ENCODE measurements at regions not wholly inside any gene's neighbourhood (a gene's known extent, or its start where the extent isn't known, plus 50 kb on each side); places are given as distances from the start of the nearest gene placed in this dataset.

- peaks cover 5% of the 10 kb centered on the region; the same call in 1 of the 2 replicates for H3K9me3 ChIP-seq (ENCODE audit: insufficient read depth, low read length)
- no peak overlapping the region for H2AFZ ChIP-seq (ENCODE audit: low read depth, low read length)
- H3K9ac ChIP-seq (ENCODE audit: low read length) = no peak overlapping the region
- no peaks in the 10 kb centered on the region for H4K20me1 ChIP-seq (ENCODE audit: insufficient read depth, low read length)
- TF ChIP-seq CTCF (IDR thresholded peaks at IDR 0.05; ENCODE audit: low read depth, low read length) = no peak
- TF ChIP-seq EZH2phosphoT487 (IDR thresholded peaks at IDR 0.05; ENCODE audit: low read depth) = no peak
- H3K36me3 ChIP-seq (replicated peaks; ENCODE audit: low read depth, low read length) = peaks cover 3% of the 10 kb centered on the region
- H3K79me2 ChIP-seq (ENCODE audit: low read length) = no peaks in the 10 kb centered on the region
- H3K27ac ChIP-seq (ENCODE audit: low read length) = no peak overlapping the region
- H3K4me1 ChIP-seq (ENCODE audit: low read length) = peaks cover 19% of the 10 kb centered on the region
- no peak overlapping the region for H3K4me3 ChIP-seq (ENCODE audit: low read length)
- H3K4me2 ChIP-seq (ENCODE audit: low read length) = no peak overlapping the region
- H3K27me3 ChIP-seq (ENCODE audit: low read depth, low read length) = no peaks in the 10 kb centered on the region
These were observed 469.3 kb upstream of the MEX3C start for GRCh38 chr18:51666763-51667191.

- Histone ChIP-seq H3K4me3 (ENCODE audit: low read length) (peak overlapping the region; percentile 61), H3K79me2 (ENCODE audit: low read length) (no peaks in the 10 kb centered on the region), H4K20me1 (ENCODE audit: insufficient read depth, low read length) (no peaks in the 10 kb centered on the region), H3K9me3 (ENCODE audit: insufficient read depth, low read length) (peaks cover 5% of the 10 kb centered on the region; the same call in 1 of the 2 replicates), H3K27me3 (ENCODE audit: low read depth, low read length) (no peaks in the 10 kb centered on the region), H3K36me3 (replicated peaks; ENCODE audit: low read depth, low read length) (peaks cover 3% of the 10 kb centered on the region), H3K9ac (ENCODE audit: low read length) (peak overlapping the region; percentile 49), H3K4me2 (ENCODE audit: low read length) (peak overlapping the region; percentile 59), H3K27ac (ENCODE audit: low read length) (peak overlapping the region; percentile 9), H3K4me1 (ENCODE audit: low read length) (peaks cover 19% of the 10 kb centered on the region), H2AFZ (ENCODE audit: low read depth, low read length) (peak overlapping the region; percentile 52)
- TF ChIP-seq EZH2phosphoT487 (IDR thresholded peaks at IDR 0.05; ENCODE audit: low read depth) (no peak), CTCF (IDR thresholded peaks at IDR 0.05; ENCODE audit: low read depth, low read length) (peak; percentile 97)
These were observed 470.6 kb upstream of the MEX3C start for GRCh38 chr18:51668101-51668500.

GRCh38 chr18:51668607-51669006 is 471.1 kb upstream of the MEX3C start:
- H3K9me3 ChIP-seq (ENCODE audit: insufficient read depth, low read length) = peaks cover 5% of the 10 kb centered on the region; the same call in 1 of the 2 replicates
- H3K4me2 ChIP-seq (ENCODE audit: low read length) = peak overlapping the region; percentile 59
- no peaks in the 10 kb centered on the region for H3K79me2 ChIP-seq (ENCODE audit: low read length)
- peaks cover 19% of the 10 kb centered on the region for H3K4me1 ChIP-seq (ENCODE audit: low read length)
- H2AFZ ChIP-seq (ENCODE audit: low read depth, low read length) = peak overlapping the region; percentile 52
- TF ChIP-seq EZH2phosphoT487 (IDR thresholded peaks at IDR 0.05; ENCODE audit: low read depth) (no peak), CTCF (IDR thresholded peaks at IDR 0.05; ENCODE audit: low read depth, low read length) (peak; percentile 73)
- no peaks in the 10 kb centered on the region for H4K20me1 ChIP-seq (ENCODE audit: insufficient read depth, low read length)
- H3K4me3 ChIP-seq (ENCODE audit: low read length) = peak overlapping the region; percentile 61
- H3K9ac ChIP-seq (ENCODE audit: low read length) = peak overlapping the region; percentile 49
- peak overlapping the region; percentile 9 for H3K27ac ChIP-seq (ENCODE audit: low read length)
- peaks cover 3% of the 10 kb centered on the region for H3K36me3 ChIP-seq (replicated peaks; ENCODE audit: low read depth, low read length)
- H3K27me3 ChIP-seq (ENCODE audit: low read depth, low read length) = no peaks in the 10 kb centered on the region

GRCh38 chr18:51686590-51686989 is 489.1 kb upstream of the MEX3C start:
- Histone ChIP-seq H4K20me1 (ENCODE audit: insufficient read depth, low read length) (no peaks in the 10 kb centered on the region), H3K27me3 (ENCODE audit: low read depth, low read length) (no peaks in the 10 kb centered on the region), H3K9ac (ENCODE audit: low read length) (no peak overlapping the region), H3K4me3 (ENCODE audit: low read length) (no peak overlapping the region), H3K79me2 (ENCODE audit: low read length) (no peaks in the 10 kb centered on the region), H3K4me2 (ENCODE audit: low read length) (no peak overlapping the region), H2AFZ (ENCODE audit: low read depth, low read length) (no peak overlapping the region), H3K36me3 (replicated peaks; ENCODE audit: low read depth, low read length) (peaks cover 11% of the 10 kb centered on the region), H3K27ac (ENCODE audit: low read length) (no peak overlapping the region), H3K4me1 (ENCODE audit: low read length) (peaks cover 15% of the 10 kb centered on the region), H3K9me3 (ENCODE audit: insufficient read depth, low read length) (peaks cover 21% of the 10 kb centered on the region)
- TF ChIP-seq EZH2phosphoT487 (IDR thresholded peaks at IDR 0.05; ENCODE audit: low read depth) (no peak), CTCF (IDR thresholded peaks at IDR 0.05; ENCODE audit: low read depth, low read length) (no peak)
